H9 (cell line): ENCODE measurements at regions not wholly inside any gene's neighbourhood (a gene's known extent, or its start where the extent isn't known, plus 50 kb on each side); places are given as distances from the start of the nearest gene placed in this dataset.

ENCODE experiments used
- DNase-seq: peaks from one replicate; pipeline ENCODE4 v3.0.0-alpha.2; 2017
- H2AFZ ChIP-seq: one replicate; pipeline ENCODE4 v1.6.1; 2013; ENCODE audit warnings: mild to moderate bottlenecking, low read length, control low read depth, moderate library complexity
- H2AK5ac ChIP-seq: 2 replicates; pipeline ENCODE4 v1.6.1; 2013; ENCODE audit warnings: low read length, control low read depth, mixed read lengths; ENCODE audit not compliant: insufficient read length
- H2BK120ac ChIP-seq: one replicate; pipeline ENCODE4 v1.6.1; 2013; ENCODE audit warnings: low read depth, mild to moderate bottlenecking, low read length, control low read depth, inconsistent platforms; ENCODE audit not compliant: poor library complexity, severe bottlenecking
- H2BK12ac ChIP-seq: 2 replicates; pipeline ENCODE4 v1.6.1; 2013; ENCODE audit warnings: low read length, control low read depth, mixed read lengths, low read depth; ENCODE audit not compliant: insufficient read length
- H2BK15ac ChIP-seq: 2 replicates; pipeline ENCODE4 v1.6.1; 2013; ENCODE audit warnings: low read depth, low read length, control low read depth
- H2BK20ac ChIP-seq: one replicate; pipeline ENCODE4 v1.6.1; 2013; ENCODE audit warnings: low read depth, mild to moderate bottlenecking, low read length, control low read depth, inconsistent platforms; ENCODE audit not compliant: poor library complexity, severe bottlenecking
- H2BK5ac ChIP-seq: 2 replicates; pipeline ENCODE4 v1.6.1; 2013; ENCODE audit warnings: low read length, control low read depth, mixed read lengths; ENCODE audit not compliant: insufficient read length
- H3K14ac ChIP-seq: 2 replicates; pipeline ENCODE4 v1.6.1; 2013; ENCODE audit warnings: low read length, control low read depth; ENCODE audit not compliant: insufficient read depth
- H3K18ac ChIP-seq: 2 replicates; pipeline ENCODE4 v1.6.1; 2013; ENCODE audit warnings: low read depth, mild to moderate bottlenecking, mixed read lengths, low read length, control low read depth; ENCODE audit not compliant: insufficient read length
- H3K23ac ChIP-seq: 2 replicates; pipeline ENCODE4 v1.6.1; 2013; ENCODE audit warnings: low read length, control low read depth, mixed read lengths, low read depth; ENCODE audit not compliant: insufficient read length
- H3K23me2 ChIP-seq: 2 replicates; pipeline ENCODE4 v1.6.1; 2013; ENCODE audit warnings: low read depth, mild to moderate bottlenecking, mixed read lengths, low read length, control low read depth; ENCODE audit not compliant: insufficient read length, poor library complexity, severe bottlenecking
- H3K27ac ChIP-seq: 2 replicates; pipeline ENCODE4 v1.5.1; 2013; ENCODE audit warnings: low read length, control low read depth, mixed read lengths, low read depth; ENCODE audit not compliant: insufficient read length
- H3K27me3 ChIP-seq: 2 replicates; pipeline ENCODE4 v1.6.1; 2013; ENCODE audit warnings: low read length, control low read depth, inconsistent platforms; ENCODE audit not compliant: insufficient read depth
- H3K4ac ChIP-seq: 2 replicates; pipeline ENCODE4 v1.6.1; 2013; ENCODE audit warnings: low read depth, mild to moderate bottlenecking, control low read depth, inconsistent platforms, low read length, moderate library complexity
- H3K4me1 ChIP-seq: 2 replicates; pipeline ENCODE4 v1.6.1; 2013; ENCODE audit warnings: low read length, control low read depth, inconsistent platforms; ENCODE audit not compliant: insufficient read depth
- H3K4me2 ChIP-seq: 2 replicates; pipeline ENCODE4 v1.6.1; 2013; ENCODE audit warnings: low read length, control low read depth, mixed read lengths; ENCODE audit not compliant: insufficient read length, insufficient read depth
- H3K56ac ChIP-seq: 2 replicates; pipeline ENCODE4 v1.6.1; 2013; ENCODE audit warnings: low read depth, mild to moderate bottlenecking, mixed read lengths, low read length, control low read depth; ENCODE audit not compliant: insufficient read length
- H3K79me1 ChIP-seq: 2 replicates; pipeline ENCODE4 v1.6.1; 2013; ENCODE audit warnings: low read depth, mild to moderate bottlenecking, moderate library complexity, low read length, control low read depth, inconsistent platforms; ENCODE audit not compliant: insufficient read depth, poor library complexity, severe bottlenecking
- H3K79me2 ChIP-seq: 2 replicates; pipeline ENCODE4 v1.6.1; 2013; ENCODE audit warnings: low read length, control low read depth, inconsistent platforms; ENCODE audit not compliant: insufficient read depth
- H3K9ac ChIP-seq: 2 replicates; pipeline ENCODE4 v1.6.1; 2013; ENCODE audit warnings: low read length, control low read depth, mixed read lengths; ENCODE audit not compliant: insufficient read length; ENCODE audit errors: extremely low read depth
- H3K9me3 ChIP-seq: one replicate; pipeline ENCODE4 v1.6.1; 2013; ENCODE audit warnings: low read depth, low read length, inconsistent platforms; ENCODE audit not compliant: control insufficient read depth
- H3T11ph ChIP-seq: one replicate; pipeline ENCODE4 v1.6.1; 2013; ENCODE audit warnings: mild to moderate bottlenecking, low read length, control low read depth, inconsistent platforms
- H4K20me1 ChIP-seq: one replicate; pipeline ENCODE4 v1.6.1; 2013; ENCODE audit not compliant: control insufficient read depth, insufficient read length, insufficient read depth
- H4K5ac ChIP-seq: 2 replicates; pipeline ENCODE4 v1.6.1; 2013; ENCODE audit warnings: low read depth, mild to moderate bottlenecking, mixed read lengths, low read length, control low read depth; ENCODE audit not compliant: insufficient read length
- H4K8ac ChIP-seq: replicated peaks from 2 replicates; pipeline ENCODE4 v1.6.1; 2013; ENCODE audit warnings: low read length, control low read depth, mixed read lengths, low read depth; ENCODE audit not compliant: insufficient read length
- H4K91ac ChIP-seq: 2 replicates; pipeline ENCODE4 v1.6.1; 2013; ENCODE audit warnings: low read depth, mild to moderate bottlenecking, moderate library complexity, mixed read lengths, low read length, control low read depth; ENCODE audit not compliant: insufficient read length
- H3K27ac Mint-ChIP-seq, 3 experiments: 2 replicates in 2 of 3; 3 replicates in 1 of 3; pipeline ENCODE4 v1.8.0; 2020 to 2021; ENCODE audit warnings: mixed read lengths in 3 of 3, mild to moderate bottlenecking in 1 of 3, moderate library complexity in 1 of 3
- H3K27me3 Mint-ChIP-seq: 2 replicates; pipeline ENCODE4 v1.8.0; 2021; ENCODE audit warnings: low read depth, mild to moderate bottlenecking, moderate library complexity, mixed read lengths
- H3K36me3 Mint-ChIP-seq, 3 experiments: 2 replicates in 2 of 3; 3 replicates in 1 of 3; pipeline ENCODE4 v1.8.0; 2020 to 2021; ENCODE audit warnings: low read depth in 3 of 3, mixed read lengths in 3 of 3; ENCODE audit not compliant: insufficient read depth in 1 of 3
- H3K4me1 Mint-ChIP-seq, 2 experiments: 2 replicates each; pipeline ENCODE4 v1.8.0; 2020; ENCODE audit warnings: mixed read lengths in 2 of 2
- H3K4me3 Mint-ChIP-seq, 2 experiments: 2 replicates in 1 of 2; 3 replicates in 1 of 2; pipeline ENCODE4 v1.8.0; 2020 to 2021; ENCODE audit warnings: mild to moderate bottlenecking in 2 of 2, mixed read lengths in 2 of 2, moderate library complexity in 1 of 2
- H3K9me3 Mint-ChIP-seq, 2 experiments: 2 replicates in 1 of 2; 3 replicates in 1 of 2; pipeline ENCODE4 v1.8.0; 2020; ENCODE audit warnings: mild to moderate bottlenecking in 2 of 2, mixed read lengths in 2 of 2, moderate library complexity in 1 of 2
- WGBS: extraction: QIAGEN DNeasy Blood & Tissue Kit; methylation state at CpG from one replicate; pipeline ENCODE4 v1.1.7; 2013; ENCODE audit warnings: missing lambda C conversion rate, low lambda C conversion rate, mixed read lengths; ENCODE audit not compliant: insufficient read length; ENCODE audit errors: extremely low coverage; 5-methylcytosine and 5-hydroxymethylcytosine counted together
- TF ChIP-seq, protein P1 (sequence below): fragments of 200-600 bp; sonication (generic); conservative IDR thresholded peaks from 3 replicates; pipeline ENCODE4 v1.8.0; 2021; ENCODE audit warnings: antibody characterized with exemption, mild to moderate bottlenecking

DNA sequence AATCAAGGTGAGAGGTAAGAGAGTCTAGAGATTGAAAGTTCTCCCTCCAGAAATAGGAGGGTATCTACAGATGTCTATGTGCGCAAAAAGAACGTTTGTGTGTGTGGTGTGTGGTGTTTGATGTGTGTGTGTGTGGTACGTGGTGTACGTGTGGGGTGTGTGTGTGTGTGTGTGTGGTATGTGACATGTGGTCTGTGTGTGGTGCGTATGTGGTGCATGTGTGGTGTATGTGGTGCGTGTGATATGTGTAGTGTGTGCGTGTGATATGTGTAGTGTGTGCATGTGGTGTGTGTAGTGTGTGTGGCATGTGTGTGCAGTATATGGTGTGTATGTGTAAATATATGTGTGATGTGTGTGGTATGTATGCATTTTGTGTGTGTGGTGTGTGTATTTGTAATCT, 73.0 kb upstream of the LRRC4C start:
- TF ChIP-seq, protein P1, sequence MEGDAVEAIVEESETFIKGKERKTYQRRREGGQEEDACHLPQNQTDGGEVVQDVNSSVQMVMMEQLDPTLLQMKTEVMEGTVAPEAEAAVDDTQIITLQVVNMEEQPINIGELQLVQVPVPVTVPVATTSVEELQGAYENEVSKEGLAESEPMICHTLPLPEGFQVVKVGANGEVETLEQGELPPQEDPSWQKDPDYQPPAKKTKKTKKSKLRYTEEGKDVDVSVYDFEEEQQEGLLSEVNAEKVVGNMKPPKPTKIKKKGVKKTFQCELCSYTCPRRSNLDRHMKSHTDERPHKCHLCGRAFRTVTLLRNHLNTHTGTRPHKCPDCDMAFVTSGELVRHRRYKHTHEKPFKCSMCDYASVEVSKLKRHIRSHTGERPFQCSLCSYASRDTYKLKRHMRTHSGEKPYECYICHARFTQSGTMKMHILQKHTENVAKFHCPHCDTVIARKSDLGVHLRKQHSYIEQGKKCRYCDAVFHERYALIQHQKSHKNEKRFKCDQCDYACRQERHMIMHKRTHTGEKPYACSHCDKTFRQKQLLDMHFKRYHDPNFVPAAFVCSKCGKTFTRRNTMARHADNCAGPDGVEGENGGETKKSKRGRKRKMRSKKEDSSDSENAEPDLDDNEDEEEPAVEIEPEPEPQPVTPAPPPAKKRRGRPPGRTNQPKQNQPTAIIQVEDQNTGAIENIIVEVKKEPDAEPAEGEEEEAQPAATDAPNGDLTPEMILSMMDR = no peak
- H3K27me3 ChIP-seq = no peaks in the 10 kb centered on the region
- no peak overlapping the region for H3K56ac ChIP-seq
- peaks cover 2% of the 10 kb centered on the region; the same call in 1 of the 2 replicates for H3K4me1 ChIP-seq
- H2BK120ac ChIP-seq = no peak overlapping the region
- H3T11ph ChIP-seq = no peak overlapping the region
- H3K79me2 ChIP-seq = no peaks in the 10 kb centered on the region
- H4K5ac ChIP-seq = peak overlapping the region; percentile 3
- H3K27ac ChIP-seq = no peak overlapping the region
- Mint-ChIP-seq H3K36me3 (no peaks in the 10 kb centered on the region), H3K9me3 (no peaks in the 10 kb centered on the region), H3K27ac (no peak overlapping the region), H3K27me3 (no peaks in the 10 kb centered on the region), H3K4me3 (no peak overlapping the region), H3K4me1 (peaks cover 12 to 20% of the 10 kb centered on the region in 2 experiments)
- H2BK15ac ChIP-seq = no peak overlapping the region
- H3K9me3 ChIP-seq = no peaks in the 10 kb centered on the region
- H3K79me1 ChIP-seq = no peaks in the 10 kb centered on the region
- DNase-seq = no peak
- no peak overlapping the region for H3K18ac ChIP-seq
- H3K23ac ChIP-seq = no peak overlapping the region
- H4K20me1 ChIP-seq = no peaks in the 10 kb centered on the region
- H2AK5ac ChIP-seq = no peak overlapping the region
- H4K8ac ChIP-seq = no peak overlapping the region
- H3K14ac ChIP-seq = no peak overlapping the region
- H3K23me2 ChIP-seq = no peaks in the 10 kb centered on the region
- WGBS = 100% methylated on average over 7 of the region's 7 CpGs
- H4K91ac ChIP-seq = no peak overlapping the region
- H3K9ac ChIP-seq = no peak overlapping the region
- H2BK12ac ChIP-seq = no peak overlapping the region
- no peak overlapping the region for H2BK5ac ChIP-seq
- no peak overlapping the region for H3K4me2 ChIP-seq
- no peak overlapping the region for H2BK20ac ChIP-seq
- H3K4ac ChIP-seq = no peak overlapping the region
- H2AFZ ChIP-seq = no peak overlapping the region
